Bronchial epithelial cell (primary cell): ENCODE measurements at regions not wholly inside any gene's neighbourhood (a gene's known extent, or its start where the extent isn't known, plus 50 kb on each side); places are given as distances from the start of the nearest gene placed in this dataset.
A peak's percentile ranks its signal among the peaks of the same experiment; 100 is the strongest.
"Not testable (repeated sequence)": the region's sequence is repeated elsewhere in the genome, so short reads cannot be mapped to it uniquely, and the experiment has no call there.

ENCODE experiments used
- DNase-seq: peaks from one replicate; pipeline ENCODE4 v3.0.0-alpha.2; 2010; ENCODE audit warnings: low read depth
- FAIRE-seq: peaks from 2 replicates; lab custom pipeline; 2011; peaks lifted over from hg19 to GRCh38; lab: Jason Lieb, UNC
- H3K27me3 ChIP-seq: 2 replicates; pipeline ENCODE4 v1.5.1; 2011; ENCODE audit warnings: low read length; ENCODE audit not compliant: control insufficient read depth, insufficient read depth
- H3K36me3 ChIP-seq: 2 replicates; pipeline ENCODE4 v1.5.1; 2011; ENCODE audit warnings: low read length; ENCODE audit not compliant: control insufficient read depth, insufficient read depth
- H3K4me3 ChIP-seq: 2 replicates; pipeline ENCODE4 v1.5.1; 2011; ENCODE audit warnings: mild to moderate bottlenecking, low read depth, low read length, control low read depth
- TF ChIP-seq, protein P1 (sequence below): IDR thresholded peaks from 2 replicates; pipeline ENCODE4 v1.5.1; 2011; ENCODE audit warnings: mild to moderate bottlenecking, moderate library complexity, low read length, control low read depth, inconsistent platforms; ENCODE audit not compliant: insufficient read depth, severe bottlenecking

DNA sequence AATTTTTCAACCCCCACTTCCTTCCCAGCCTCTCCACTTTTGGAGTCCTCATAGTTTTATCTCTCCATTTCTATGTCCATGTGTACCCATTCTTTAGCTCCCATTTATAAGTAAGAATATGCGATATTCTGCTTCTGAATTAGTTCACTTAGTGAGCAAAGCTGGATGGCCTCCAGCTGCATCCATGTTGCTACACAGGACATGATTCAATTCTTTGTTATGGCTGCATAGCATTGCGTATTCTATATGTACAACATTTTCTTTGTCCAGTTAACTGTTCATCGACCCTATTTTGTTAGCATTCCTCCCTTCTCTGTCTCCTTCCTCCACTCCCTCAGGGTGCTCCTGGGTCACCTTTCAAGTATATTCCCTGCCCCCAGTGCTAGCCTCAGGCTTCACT lies 210.0 kb upstream of the SSTR4 start:
- Histone ChIP-seq H3K27me3 (no peaks in the 10 kb centered on the region), H3K36me3 (no peaks in the 10 kb centered on the region), H3K4me3 (no peak overlapping the region)
- DNase-seq (peak; percentile 83), FAIRE-seq (peak; percentile 32)
- TF ChIP-seq, protein P1, sequence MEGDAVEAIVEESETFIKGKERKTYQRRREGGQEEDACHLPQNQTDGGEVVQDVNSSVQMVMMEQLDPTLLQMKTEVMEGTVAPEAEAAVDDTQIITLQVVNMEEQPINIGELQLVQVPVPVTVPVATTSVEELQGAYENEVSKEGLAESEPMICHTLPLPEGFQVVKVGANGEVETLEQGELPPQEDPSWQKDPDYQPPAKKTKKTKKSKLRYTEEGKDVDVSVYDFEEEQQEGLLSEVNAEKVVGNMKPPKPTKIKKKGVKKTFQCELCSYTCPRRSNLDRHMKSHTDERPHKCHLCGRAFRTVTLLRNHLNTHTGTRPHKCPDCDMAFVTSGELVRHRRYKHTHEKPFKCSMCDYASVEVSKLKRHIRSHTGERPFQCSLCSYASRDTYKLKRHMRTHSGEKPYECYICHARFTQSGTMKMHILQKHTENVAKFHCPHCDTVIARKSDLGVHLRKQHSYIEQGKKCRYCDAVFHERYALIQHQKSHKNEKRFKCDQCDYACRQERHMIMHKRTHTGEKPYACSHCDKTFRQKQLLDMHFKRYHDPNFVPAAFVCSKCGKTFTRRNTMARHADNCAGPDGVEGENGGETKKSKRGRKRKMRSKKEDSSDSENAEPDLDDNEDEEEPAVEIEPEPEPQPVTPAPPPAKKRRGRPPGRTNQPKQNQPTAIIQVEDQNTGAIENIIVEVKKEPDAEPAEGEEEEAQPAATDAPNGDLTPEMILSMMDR: no peak

DNA sequence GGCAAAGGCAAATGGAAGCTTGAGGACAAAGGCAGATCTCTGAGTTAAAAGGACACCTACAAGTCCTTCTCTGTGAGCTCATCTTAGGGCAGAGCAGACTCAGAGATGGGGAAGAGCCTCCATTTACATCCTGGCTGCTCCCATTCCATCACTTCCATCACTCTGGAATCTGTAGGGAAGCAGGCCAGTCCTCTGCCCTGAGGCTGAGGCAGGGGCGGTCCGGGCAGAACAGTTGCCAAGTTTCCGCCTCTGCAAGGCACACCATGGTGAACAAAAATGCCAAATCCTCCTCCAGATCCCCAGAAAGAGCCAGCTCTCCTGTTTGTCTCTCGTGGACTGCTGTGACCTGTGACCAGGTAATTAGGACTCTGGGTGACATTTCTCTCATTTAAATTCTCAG lies 209.6 kb upstream of the SSTR4 start:
- FAIRE-seq: no peak
- DNase-seq: no peak
- TF ChIP-seq, protein P1: no peak
- Histone ChIP-seq H3K36me3 (no peaks in the 10 kb centered on the region), H3K4me3 (no peak overlapping the region), H3K27me3 (no peaks in the 10 kb centered on the region)

DNA sequence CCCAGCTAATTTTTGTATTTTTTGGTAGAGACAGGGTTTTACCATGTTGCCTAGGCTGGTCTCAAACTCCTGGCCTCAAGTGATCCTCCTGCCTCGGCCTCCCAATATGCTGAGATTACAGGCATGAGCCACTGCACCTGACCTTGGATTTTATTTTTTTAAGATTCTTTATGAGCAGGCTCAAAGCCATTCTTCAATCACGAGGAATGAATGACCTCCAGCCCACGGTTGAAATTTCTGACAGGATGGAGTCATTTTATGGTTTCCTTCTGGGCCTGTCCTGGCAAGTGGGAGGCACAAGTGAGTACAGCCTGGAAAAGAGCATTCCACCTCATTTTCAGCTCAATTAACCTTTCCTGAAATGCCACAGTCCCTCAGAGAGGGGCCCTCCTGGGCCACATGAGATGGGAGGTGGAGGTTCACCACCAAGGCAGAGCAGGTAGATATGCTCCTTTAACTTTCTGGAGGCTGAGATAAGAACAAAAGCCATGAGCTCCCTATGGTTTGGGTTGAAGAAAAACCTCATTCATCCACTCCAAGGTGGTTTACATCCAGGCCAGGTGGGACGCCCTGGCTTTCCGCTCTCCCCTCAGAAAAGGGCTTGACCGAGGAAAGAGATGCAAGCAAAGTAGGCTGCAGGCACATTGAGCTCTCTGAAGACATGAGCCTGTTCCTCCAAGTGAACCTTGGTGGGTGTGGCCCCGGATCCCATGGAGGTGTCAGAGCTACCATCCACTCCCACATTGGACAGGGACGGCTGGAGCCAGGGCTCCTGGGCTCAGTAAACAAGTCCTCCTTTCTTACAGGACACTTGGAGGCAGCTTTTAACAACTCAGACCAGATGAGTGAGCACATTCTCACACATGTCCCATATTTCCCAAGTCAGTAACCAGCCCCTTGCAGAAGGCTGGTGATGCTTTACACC lies 208.5 kb upstream of the SSTR4 start:
- FAIRE-seq: no peak
- Histone ChIP-seq H3K27me3 (no peaks in the 10 kb centered on the region), H3K36me3 (no peaks in the 10 kb centered on the region), H3K4me3 (no peak overlapping the region)
- TF ChIP-seq, protein P1: no peak
- DNase-seq: peak; percentile 72

DNA sequence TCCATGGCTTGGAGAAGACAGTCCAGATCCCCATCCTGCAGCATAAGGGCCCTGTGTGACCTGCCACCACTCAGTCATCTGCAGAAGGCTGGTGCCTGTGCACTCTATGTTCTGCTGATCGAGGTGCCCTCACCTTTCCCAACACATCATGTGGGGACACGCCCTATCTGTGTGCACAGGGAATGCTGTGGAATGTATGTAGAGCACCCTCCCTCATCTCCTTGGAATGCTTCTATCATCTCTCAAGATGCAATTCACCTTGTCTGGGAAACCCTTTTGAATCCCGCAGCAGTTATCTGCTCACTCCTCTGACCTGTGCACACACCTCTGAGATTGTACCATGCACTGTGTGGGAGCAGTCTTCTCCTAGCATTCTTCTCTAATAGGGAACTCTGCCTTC lies 207.2 kb upstream of the SSTR4 start:
- FAIRE-seq (peak; percentile 77), DNase-seq (peak; percentile 81)
- H3K27me3 ChIP-seq: no peaks in the 10 kb centered on the region
- no peaks in the 10 kb centered on the region for H3K36me3 ChIP-seq
- TF ChIP-seq, protein P1: no peak
- H3K4me3 ChIP-seq: no peak overlapping the region

DNA sequence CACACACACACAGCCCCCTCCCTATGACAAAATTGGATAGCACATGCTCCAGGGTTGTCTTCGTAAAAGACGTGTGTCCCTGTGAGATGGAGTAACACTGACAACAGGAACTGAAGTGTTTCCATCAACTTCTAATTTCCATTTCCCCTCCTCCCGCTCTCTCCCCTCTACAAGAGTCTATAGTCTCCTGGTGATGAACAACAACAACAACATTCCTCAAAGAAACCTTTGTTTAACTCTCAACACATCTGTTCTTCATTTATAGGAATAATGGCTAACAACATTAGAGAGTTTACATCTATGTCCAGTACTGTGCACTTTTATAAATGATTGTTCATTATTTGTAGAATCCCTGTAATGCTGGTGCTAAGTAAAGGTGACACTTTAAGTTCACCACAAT lies 205.8 kb upstream of the SSTR4 start:
- FAIRE-seq (no peak), DNase-seq (no peak)
- Histone ChIP-seq H3K27me3 (no peaks in the 10 kb centered on the region), H3K4me3 (no peak overlapping the region), H3K36me3 (no peaks in the 10 kb centered on the region)
- TF ChIP-seq, protein P1: no peak

DNA sequence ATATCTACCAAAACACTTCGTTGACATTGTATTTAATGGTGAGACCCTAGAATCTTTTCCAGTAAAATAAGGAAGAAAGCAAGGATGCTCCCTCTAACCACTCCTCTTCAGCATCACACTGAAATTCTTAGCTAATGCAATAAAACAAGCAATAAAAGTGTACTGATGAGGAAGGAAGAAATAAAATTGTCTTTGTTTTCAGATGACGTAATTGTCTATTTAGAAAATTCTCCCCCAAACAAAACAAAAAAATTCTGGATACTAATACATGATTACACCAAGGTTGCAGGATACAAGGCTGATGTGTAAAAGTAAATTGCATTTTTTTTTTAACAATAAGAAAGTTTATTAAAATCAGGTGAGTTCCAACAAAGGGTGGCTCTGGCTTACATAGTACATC lies 205.0 kb upstream of the SSTR4 start:
- DNase-seq (no peak), FAIRE-seq (no peak)
- H3K27me3 ChIP-seq: no peaks in the 10 kb centered on the region
- no peak overlapping the region for H3K4me3 ChIP-seq
- no peaks in the 10 kb centered on the region for H3K36me3 ChIP-seq
- TF ChIP-seq, protein P1: no peak

DNA sequence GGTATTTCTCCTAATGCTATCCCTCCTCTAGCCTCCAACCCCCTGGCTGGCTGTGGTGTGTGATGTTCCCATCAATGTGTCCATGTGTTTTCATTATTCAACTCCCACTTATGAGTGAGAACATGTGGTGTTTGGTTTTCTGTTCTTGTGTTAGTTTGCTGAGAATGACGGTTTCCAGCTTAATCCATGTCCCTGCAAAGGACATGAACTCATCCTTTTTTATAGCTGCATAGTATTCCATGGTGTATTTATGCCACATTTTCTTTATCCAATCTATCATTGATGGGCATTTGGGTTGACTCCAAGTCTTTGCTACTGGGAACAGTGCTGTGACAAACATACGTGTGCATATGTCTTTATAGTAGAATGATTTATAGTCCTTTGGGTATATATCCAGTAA lies 204.4 kb upstream of the SSTR4 start:
- H3K4me3 ChIP-seq: not testable (repeated sequence)

More for the DNA sequence above, 204.4 kb upstream of the SSTR4 start:
- not testable (repeated sequence) for FAIRE-seq, H3K36me3 ChIP-seq, H3K27me3 ChIP-seq, DNase-seq
